Lower lobe of right lung (tissue), 2 donors: ENCODE measurements at regions not wholly inside any gene's neighbourhood (a gene's known extent, or its start where the extent isn't known, plus 50 kb on each side); places are given as distances from the start of the nearest gene placed in this dataset.

Source experiments
- ATAC-seq, 2 donors: fragments of 200-7000 bp; cut with Tn5 transposase; one replicate each; pipeline ENCODE4 v1.9.1; 2020 to 2022; ENCODE audit warnings: mild to moderate bottlenecking in 2 of 2, moderate library complexity in 2 of 2
- DNase-seq: peaks from one replicate; pipeline ENCODE4 v3.0.0-alpha.2; 2020
- H3K27ac ChIP-seq: fragments of 200-600 bp; one replicate; pipeline ENCODE4 v1.8.0; 2022
- H3K27me3 ChIP-seq: fragments of 200-600 bp; one replicate; pipeline ENCODE4 v1.8.0; 2022; ENCODE audit warnings: low read depth
- H3K36me3 ChIP-seq: fragments of 200-600 bp; one replicate; pipeline ENCODE4 v1.8.0; 2022; ENCODE audit warnings: mild to moderate bottlenecking
- H3K4me1 ChIP-seq: fragments of 200-600 bp; one replicate; pipeline ENCODE4 v1.8.0; 2022
- H3K4me3 ChIP-seq: fragments of 200-600 bp; one replicate; pipeline ENCODE4 v1.8.0; 2022; ENCODE audit warnings: mild to moderate bottlenecking
- H3K9me3 ChIP-seq: fragments of 200-600 bp; one replicate; pipeline ENCODE4 v1.8.0; 2022
- CTCF ChIP-seq: fragments of 200-600 bp; IDR thresholded peaks from one replicate; pipeline ENCODE4 v1.8.0; 2022; ENCODE audit warnings: antibody characterized with exemption, mild to moderate bottlenecking
- intact Hi-C: fragments of 100-400 bp; cut with DNase I; formaldehyde crosslinking; loops from one replicate; pipeline ENCODE4 v1.11.0; 2022
- donor health status: DM: no; HTN: yes; CAD: no; lungs with severe emphysema.

GRCh38 chr20:6576726-6577125 lies 190.8 kb upstream of the BMP2 start:
- Histone ChIP-seq H3K27ac (no peak overlapping the region), H3K36me3 (no peaks in the 10 kb centered on the region), H3K4me1 (no peaks in the 10 kb centered on the region), H3K27me3 (no peaks in the 10 kb centered on the region), H3K4me3 (no peak overlapping the region), H3K9me3 (no peaks in the 10 kb centered on the region)
- DNase-seq (no peak), ATAC-seq (no peak)
- no peak for TF ChIP-seq CTCF
- intact Hi-C loops, result no loop called here

- intact Hi-C loops, result no loop called here
- Histone ChIP-seq H3K9me3 (no peaks in the 10 kb centered on the region), H3K36me3 (no peaks in the 10 kb centered on the region), H3K27me3 (no peaks in the 10 kb centered on the region), H3K4me1 (no peaks in the 10 kb centered on the region), H3K4me3 (no peak overlapping the region), H3K27ac (no peak overlapping the region)
- DNase-seq (no peak), ATAC-seq (no peak)
- no peak for TF ChIP-seq CTCF
These were observed 191.5 kb upstream of the BMP2 start for GRCh38 chr20:6575912-6576401.

GRCh38 chr20:6566821-6567220 lies 200.7 kb upstream of the BMP2 start:
- ATAC-seq, result no peak

GRCh38 chr20:6562111-6562510 lies 205.4 kb upstream of the BMP2 start:
- H3K4me3 ChIP-seq, result no peak overlapping the region
- no peak overlapping the region for H3K27ac ChIP-seq
- ATAC-seq, result no peak
- intact Hi-C loops, result no loop called here
- no peaks in the 10 kb centered on the region for H3K36me3 ChIP-seq
- no peaks in the 10 kb centered on the region for H3K9me3 ChIP-seq
- no peak for TF ChIP-seq CTCF
- no peaks in the 10 kb centered on the region for H3K4me1 ChIP-seq
- DNase-seq, result no peak
- H3K27me3 ChIP-seq, result no peaks in the 10 kb centered on the region

More at GRCh38 chr20:6566821-6567220, 200.7 kb upstream of the BMP2 start:
- TF ChIP-seq CTCF, result no peak
- no peaks in the 10 kb centered on the region for H3K27me3 ChIP-seq
- no peak overlapping the region for H3K27ac ChIP-seq
- H3K9me3 ChIP-seq, result no peaks in the 10 kb centered on the region
- intact Hi-C loops, result no loop called here
- H3K36me3 ChIP-seq, result no peaks in the 10 kb centered on the region
- H3K4me1 ChIP-seq, result no peaks in the 10 kb centered on the region
- H3K4me3 ChIP-seq, result no peak overlapping the region
- DNase-seq, result no peak

GRCh38 chr20:6560978-6561377 lies 206.5 kb upstream of the BMP2 start:
- no peak overlapping the region for H3K4me3 ChIP-seq
- TF ChIP-seq CTCF, result no peak
- DNase-seq (no peak), ATAC-seq (no peak)
- no peaks in the 10 kb centered on the region for H3K27me3 ChIP-seq
- H3K9me3 ChIP-seq, result no peaks in the 10 kb centered on the region
- intact Hi-C loops, result no loop called here
- no peaks in the 10 kb centered on the region for H3K36me3 ChIP-seq
- no peak overlapping the region for H3K27ac ChIP-seq
- no peaks in the 10 kb centered on the region for H3K4me1 ChIP-seq

- Histone ChIP-seq H3K36me3 (no peaks in the 10 kb centered on the region), H3K9me3 (no peaks in the 10 kb centered on the region), H3K27ac (no peak overlapping the region), H3K4me3 (no peak overlapping the region), H3K4me1 (no peaks in the 10 kb centered on the region), H3K27me3 (no peaks in the 10 kb centered on the region)
- intact Hi-C loops, result no loop called here
- no peak for TF ChIP-seq CTCF
- no peak for DNase-seq
- ATAC-seq, result no peak
These were observed 207.7 kb upstream of the BMP2 start for GRCh38 chr20:6559791-6560190.
